Vagina (tissue), 2 donors: ENCODE measurements at regions not wholly inside any gene's neighbourhood (a gene's known extent, or its start where the extent isn't known, plus 50 kb on each side); places are given as distances from the start of the nearest gene placed in this dataset.

Experiments
- POLR2A ChIP-seq, 2 donors: fragments of 450-650 bp; IDR thresholded peaks; one replicate each; pipeline ENCODE4 v1.6.1; 2017; ENCODE audit warnings: antibody characterized with exemption in 2 of 2, mild to moderate bottlenecking in 2 of 2, moderate library complexity in 2 of 2
- POLR2AphosphoS5 ChIP-seq, 2 donors: sonication (generic); formaldehyde crosslinking; IDR thresholded peaks; one replicate each; pipeline ENCODE4 v1.9.0; 2017; ENCODE audit warnings: antibody characterized with exemption in 2 of 2, mild to moderate bottlenecking in 2 of 2, low read depth in 1 of 2; ENCODE audit not compliant: insufficient read depth in 1 of 2
- TF ChIP-seq, protein P1 (sequence below), 3 experiments: fragments of 450-650 bp in 2 of 3; fragments of 200-600 bp in 1 of 3; sonication (generic) in 1 of 3; IDR thresholded peaks; one replicate each; pipeline ENCODE4 v1.5.1; 2017 to 2019; ENCODE audit warnings: antibody characterized with exemption in 3 of 3, mild to moderate bottlenecking in 2 of 3, moderate library complexity in 2 of 3

DNA sequence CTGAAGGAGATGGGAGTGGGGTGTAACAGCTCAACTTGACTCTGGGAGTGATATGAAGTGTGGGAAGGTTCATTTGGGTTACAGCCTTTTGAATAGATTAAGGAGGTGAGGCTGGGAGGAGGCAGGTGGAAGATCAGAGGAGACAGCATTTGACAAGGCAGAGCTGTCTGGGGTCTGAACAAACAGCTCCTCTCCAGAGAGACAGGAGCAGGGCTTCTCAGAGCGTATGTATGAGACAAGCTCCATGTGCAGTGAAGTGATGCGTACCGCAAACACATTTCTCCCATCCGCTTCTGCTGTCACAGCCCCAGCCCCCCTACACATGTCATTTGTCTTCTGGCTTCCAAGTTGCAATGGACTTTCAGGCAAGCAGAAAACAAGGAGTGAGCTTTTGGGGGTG lies 137.1 kb upstream of the E2F8 start:
- TF ChIP-seq POLR2A (IDR thresholded peaks at IDR 0.05) (no peak), POLR2AphosphoS5 (IDR thresholded peaks at IDR 0.05; ENCODE audit: insufficient read depth in 1 of 2, low read depth in 1 of 2) (no peak)
- TF ChIP-seq, protein P1, sequence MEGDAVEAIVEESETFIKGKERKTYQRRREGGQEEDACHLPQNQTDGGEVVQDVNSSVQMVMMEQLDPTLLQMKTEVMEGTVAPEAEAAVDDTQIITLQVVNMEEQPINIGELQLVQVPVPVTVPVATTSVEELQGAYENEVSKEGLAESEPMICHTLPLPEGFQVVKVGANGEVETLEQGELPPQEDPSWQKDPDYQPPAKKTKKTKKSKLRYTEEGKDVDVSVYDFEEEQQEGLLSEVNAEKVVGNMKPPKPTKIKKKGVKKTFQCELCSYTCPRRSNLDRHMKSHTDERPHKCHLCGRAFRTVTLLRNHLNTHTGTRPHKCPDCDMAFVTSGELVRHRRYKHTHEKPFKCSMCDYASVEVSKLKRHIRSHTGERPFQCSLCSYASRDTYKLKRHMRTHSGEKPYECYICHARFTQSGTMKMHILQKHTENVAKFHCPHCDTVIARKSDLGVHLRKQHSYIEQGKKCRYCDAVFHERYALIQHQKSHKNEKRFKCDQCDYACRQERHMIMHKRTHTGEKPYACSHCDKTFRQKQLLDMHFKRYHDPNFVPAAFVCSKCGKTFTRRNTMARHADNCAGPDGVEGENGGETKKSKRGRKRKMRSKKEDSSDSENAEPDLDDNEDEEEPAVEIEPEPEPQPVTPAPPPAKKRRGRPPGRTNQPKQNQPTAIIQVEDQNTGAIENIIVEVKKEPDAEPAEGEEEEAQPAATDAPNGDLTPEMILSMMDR (IDR thresholded peaks at IDR 0.05): no peak
